Heart right ventricle (tissue), 16 donors: ENCODE measurements at regions not wholly inside any gene's neighbourhood (a gene's known extent, or its start where the extent isn't known, plus 50 kb on each side); places are given as distances from the start of the nearest gene placed in this dataset.

Source experiments
- ATAC-seq, 8 donors: fragments of 200-7000 bp; cut with Tn5 transposase; one replicate each; pipeline ENCODE4 v1.9.1; 2020; ENCODE audit warnings: mild to moderate bottlenecking in 8 of 8, moderate library complexity in 8 of 8, moderate number of reproducible peaks in 1 of 8
- DNase-seq, 2 donors: peaks; one replicate each; pipeline ENCODE4 v3.0.0-alpha.2; 2020
- H3K27ac ChIP-seq, 10 donors: fragments of 200-600 bp; sonication (generic) in 2 of 10; one replicate each; pipeline versions ENCODE4 v1.5.0 to v1.8.0; 2020 to 2022; ENCODE audit warnings: mild to moderate bottlenecking in 3 of 10
- H3K27me3 ChIP-seq, 7 donors: fragments of 200-600 bp; one replicate each; pipeline ENCODE4 v1.8.0; 2021 to 2022; ENCODE audit warnings: mild to moderate bottlenecking in 2 of 7
- H3K36me3 ChIP-seq, 9 donors: fragments of 200-600 bp; sonication (generic) in 1 of 9; one replicate each; pipeline versions ENCODE4 v1.5.0 to v1.8.0; 2020 to 2022; ENCODE audit warnings: mild to moderate bottlenecking in 2 of 9
- H3K4me1 ChIP-seq, 9 donors: fragments of 200-600 bp; sonication (generic) in 1 of 9; one replicate each; pipeline versions ENCODE4 v1.5.0 to v1.8.0; 2020 to 2022; ENCODE audit warnings: mild to moderate bottlenecking in 4 of 9
- H3K4me3 ChIP-seq, 10 donors: fragments of 200-600 bp; sonication (generic) in 2 of 10; one replicate each; pipeline versions ENCODE4 v1.5.0 to v1.8.0; 2020 to 2022; ENCODE audit warnings: mild to moderate bottlenecking in 7 of 10, moderate library complexity in 2 of 10
- H3K9me3 ChIP-seq, 11 donors: fragments of 200-600 bp in 10 of 11; sonication (generic) in 2 of 11; one replicate each; pipeline versions ENCODE4 v1.5.0 to v1.8.0; 2013 to 2022; ENCODE audit warnings: mild to moderate bottlenecking in 2 of 11, control low read depth in 1 of 11, moderate library complexity in 1 of 11
- CTCF ChIP-seq, 9 donors: fragments of 200-600 bp; sonication (generic) in 2 of 9; IDR thresholded peaks; one replicate each; pipeline versions ENCODE4 v1.5.0 to v1.8.0; 2021 to 2022; ENCODE audit warnings: antibody characterized with exemption in 9 of 9, mild to moderate bottlenecking in 5 of 9, moderate library complexity in 1 of 9
- WGBS, 2 donors: extraction: QIAGEN DNeasy Blood & Tissue Kit; methylation state at CpG; one replicate each; pipeline ENCODE4 v1.1.7; 2013; ENCODE audit warnings: inconsistent platforms in 1 of 2; 5-methylcytosine and 5-hydroxymethylcytosine counted together
- intact Hi-C, 10 donors: fragments of 100-400 bp; cut with DNase I; formaldehyde crosslinking; loops; one replicate each; pipeline versions ENCODE4 v1.11.1 to v1.14.2; 2022
- donor health status: Arrhythmogenic right ventricular cardiomyopathy.
- donor health status: ischemic (EF 13 %, LVEDD 7.1; RV severe dilation, severe dysfunction).
- donor health status: healthy with polysubstance abuse.
- donor health status: DM: no; HTN: yes; CAD: no.
- donor health status: DM: no; HTN: no; CAD: no.
- donor health status: ischemic (EF 25% LVEDD 6.9; RV normal size, moderate dysfunction).
- donor health status: ischemic (EF 25% LVEDD 5.7; RV mildly dilated, moderate dysfunction).
- donor health status: healthy.
- donor health status: DM: yes; HTN: yes; CAD: no.
- donor health status: Ischemic cardiomyopathy.
- donor health status: ischemic (EF 35%, LVEDD 5.7; RV mildly dilated, moderate dysfunction).
- donor health status: nonischemic (EF 11% LVEDD 7.7; RV severe dilation, severe dysfunction).
- donor health status: DM: yes; HTN: yes; CAD: no.
- donor health status: PGD.
- donor health status: ischemic (EF 29% LVEDD 5.4; RV normal size, mild dysfunction).
- donor health status: nonischemic (EF 23%, LVEDD 6.1; RV moderate dilation, normal function).

GRCh38 chr12:60967128-60967527 lies 1293.1 kb upstream of the USP15 start:
- Histone ChIP-seq H3K4me1 (no peaks in the 10 kb centered on the region), H3K27me3 (no peaks in the 10 kb centered on the region), H3K4me3 (no peak overlapping the region), H3K9me3 (peaks cover 0 to 6% (median 0%) of the 10 kb centered on the region in 11 donors), H3K27ac (no peak overlapping the region), H3K36me3 (no peaks in the 10 kb centered on the region)
- DNase-seq (no peak), ATAC-seq (no peak)
- intact Hi-C loops, result no loop called here
- no peak for TF ChIP-seq CTCF (IDR thresholded peaks at IDR 0.05)

GRCh38 chr12:60977966-60978365 lies 1282.2 kb upstream of the USP15 start:
- no peak for ATAC-seq
- intact Hi-C loops, result no loop called here
- H3K4me1 ChIP-seq, result no peaks in the 10 kb centered on the region
- no peak overlapping the region for H3K27ac ChIP-seq
- TF ChIP-seq CTCF (IDR thresholded peaks at IDR 0.05), result no peak
- no peaks in the 10 kb centered on the region for H3K36me3 ChIP-seq
- peaks cover 0 to 4% (median 0%) of the 10 kb centered on the region in 11 donors for H3K9me3 ChIP-seq
- DNase-seq, result no peak
- 33 to 48% methylated on average over 3 of the region's 3 CpGs for WGBS, 2 donors
- H3K27me3 ChIP-seq, result no peaks in the 10 kb centered on the region
- H3K4me3 ChIP-seq, result no peak overlapping the region

GRCh38 chr12:60980558-60980957 lies 1279.6 kb upstream of the USP15 start:
- DNase-seq (no peak), ATAC-seq (no peak)
- Histone ChIP-seq H3K27ac (no peak overlapping the region), H3K4me3 (no peak overlapping the region), H3K4me1 (no peaks in the 10 kb centered on the region), H3K27me3 (no peaks in the 10 kb centered on the region), H3K36me3 (no peaks in the 10 kb centered on the region), H3K9me3 (peaks cover 0 to 15% (median 0%) of the 10 kb centered on the region in 11 donors)
- 36 to 38% methylated on average over 1 of the region's 1 CpG for WGBS, 2 donors
- TF ChIP-seq CTCF (IDR thresholded peaks at IDR 0.05), result no peak
- intact Hi-C loops, result no loop called here

GRCh38 chr12:60981473-60981872 lies 1278.7 kb upstream of the USP15 start:
- Histone ChIP-seq H3K9me3 (peaks cover 0 to 11% (median 0%) of the 10 kb centered on the region in 11 donors), H3K27me3 (no peaks in the 10 kb centered on the region), H3K27ac (no peak overlapping the region), H3K4me3 (no peak overlapping the region), H3K36me3 (no peaks in the 10 kb centered on the region), H3K4me1 (no peaks in the 10 kb centered on the region)
- DNase-seq, result no peak
- TF ChIP-seq CTCF (IDR thresholded peaks at IDR 0.05), result no peak
- no peak for ATAC-seq
- intact Hi-C loops, result no loop called here
- 25 to 27% methylated on average over 2 of the region's 2 CpGs for WGBS, 2 donors

- Histone ChIP-seq H3K4me1 (no peaks in the 10 kb centered on the region), H3K9me3 (peaks cover 0 to 17% (median 0%) of the 10 kb centered on the region in 11 donors), H3K4me3 (no peak overlapping the region), H3K36me3 (no peaks in the 10 kb centered on the region), H3K27me3 (no peaks in the 10 kb centered on the region), H3K27ac (no peak overlapping the region)
- intact Hi-C loops, result no loop called here
- DNase-seq (no peak), ATAC-seq (no peak)
- 76 to 77% methylated on average over 2 of the region's 2 CpGs for WGBS, 2 donors
- TF ChIP-seq CTCF (IDR thresholded peaks at IDR 0.05), result no peak
Observed at GRCh38 chr12:60992087-60992486, 1268.1 kb upstream of the USP15 start.
